Stimulated activated CD4-positive, alpha-beta T cell treated with anti-CD3 and anti-CD28 coated beads, TNF-alpha, amount 100 ng/mL, for 24 hours (primary cell): ENCODE measurements at regions not wholly inside any gene's neighbourhood (a gene's known extent, or its start where the extent isn't known, plus 50 kb on each side); places are given as distances from the start of the nearest gene placed in this dataset.
A peak's percentile ranks its signal among the peaks of the same experiment; 100 is the strongest.

ENCODE experiments used
- DNase-seq, 3 experiments: peaks; one replicate each; pipeline ENCODE4 v3.0.0-alpha.2; 2020; ENCODE audit warnings: low read depth in 3 of 3

GRCh38 chr14:49971156-49972130 lies 78.6 kb downstream of the ARF6 start:
- peak in 1 of 3 experiments; percentile 48 for DNase-seq

GRCh38 chr14:49972131-49972671 lies 79.3 kb downstream of the ARF6 start:
- DNase-seq = no peak

- DNase-seq = no peak
These were observed 79.9 kb downstream of the ARF6 start for GRCh38 chr14:49972823-49973222.

GRCh38 chr14:49975276-49975675 lies 82.4 kb downstream of the ARF6 start:
- no peak for DNase-seq

- DNase-seq = no peak
These were observed 82.9 kb downstream of the ARF6 start for GRCh38 chr14:49975799-49976198.

- DNase-seq = peak in 2 of 3 experiments; percentile 44 to 54
These were observed 84.4 kb downstream of the ARF6 start for GRCh38 chr14:49977126-49977841.

- DNase-seq = no peak
These were observed 87.1 kb downstream of the ARF6 start for GRCh38 chr14:49980027-49980426.

GRCh38 chr14:49982082-49982481 lies 89.2 kb downstream of the ARF6 start:
- DNase-seq = no peak

GRCh38 chr14:49982501-49982951 lies 89.6 kb downstream of the ARF6 start:
- no peak for DNase-seq

GRCh38 chr14:49984424-49984823 lies 91.5 kb downstream of the ARF6 start:
- no peak for DNase-seq

GRCh38 chr14:49986343-49987014 lies 93.6 kb downstream of the ARF6 start:
- no peak for DNase-seq

- DNase-seq = no peak
These were observed 95.5 kb downstream of the ARF6 start for GRCh38 chr14:49988080-49988990.

GRCh38 chr14:49989966-49990365 lies 97.1 kb downstream of the ARF6 start:
- no peak for DNase-seq

- DNase-seq = no peak
These were observed 98.6 kb downstream of the ARF6 start for GRCh38 chr14:49991491-49991890.

GRCh38 chr14:49992036-49992435 lies 99.2 kb downstream of the ARF6 start:
- DNase-seq = no peak

- DNase-seq = no peak
These were observed 99.6 kb downstream of the ARF6 start for GRCh38 chr14:49992448-49992847.

- peak in 1 of 3 experiments; percentile 43 for DNase-seq
These were observed 100.0 kb downstream of the ARF6 start for GRCh38 chr14:49992901-49993339.

- DNase-seq = no peak
These were observed 100.7 kb downstream of the ARF6 start for GRCh38 chr14:49993565-49993964.

GRCh38 chr14:49994951-49995561 lies 102.2 kb downstream of the ARF6 start:
- no peak for DNase-seq

- DNase-seq = no peak
These were observed 105.1 kb downstream of the ARF6 start for GRCh38 chr14:49997991-49998390.
